ENCODE measurements at regions not wholly inside any gene's neighbourhood (a gene's known extent, or its start where the extent isn't known, plus 50 kb on each side); places are given as distances from the start of the nearest gene placed in this dataset.

- TF ChIP-seq CTCF (optimal IDR thresholded peaks at IDR 0.05 in 1 of 3, IDR thresholded peaks at IDR 0.05 in 1 of 3, conservative IDR thresholded peaks at IDR 0.05 in 1 of 3; ENCODE audit: extremely low read depth in 1 of 3, insufficient read depth in 2 of 3, low read length in 3 of 3), result no peak
- no peak for TF ChIP-seq EZH2 (IDR thresholded peaks at IDR 0.05; ENCODE audit: low read length)
Observed at GRCh38 chr5:104325356-104325755, 762.8 kb upstream of the NUDT12 start.
